Stimulated activated CD4-positive, alpha-beta T cell treated with anti-CD3 and anti-CD28 coated beads, TNF-alpha, amount 100 ng/mL, for 48 hours (primary cell): ENCODE measurements at regions not wholly inside any gene's neighbourhood (a gene's known extent, or its start where the extent isn't known, plus 50 kb on each side); places are given as distances from the start of the nearest gene placed in this dataset.

ENCODE experiments used
- DNase-seq, 3 donors: peaks; one replicate each; pipeline ENCODE4 v3.0.0-alpha.2; 2020; ENCODE audit warnings: low read depth in 3 of 3

DNA sequence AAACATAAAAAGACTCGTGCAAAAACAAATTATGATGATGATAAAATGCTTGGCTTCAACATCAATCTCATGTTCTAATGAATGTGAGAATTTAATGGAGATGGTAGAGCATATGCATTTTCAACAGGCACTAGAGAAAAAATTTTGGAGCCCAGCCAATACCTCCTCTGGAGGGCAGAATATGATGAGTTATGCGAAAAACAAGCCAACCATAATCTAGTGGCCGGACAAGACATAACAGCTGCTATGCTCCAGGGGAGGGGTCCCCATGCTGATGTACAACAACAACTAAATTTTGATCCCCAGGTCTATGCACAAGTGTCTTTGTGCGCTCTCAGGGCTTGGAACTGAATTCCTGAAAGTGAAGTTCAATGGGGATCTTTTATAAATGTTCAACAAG lies 1197.5 kb downstream of the LRFN5 start:
- DNase-seq = no peak

- no peak for DNase-seq
These were observed 1195.7 kb downstream of the LRFN5 start for GRCh38 chr14:42802346-42802745.

GRCh38 chr14:42792166-42792565 lies 1185.5 kb downstream of the LRFN5 start:
- DNase-seq = no peak

DNA sequence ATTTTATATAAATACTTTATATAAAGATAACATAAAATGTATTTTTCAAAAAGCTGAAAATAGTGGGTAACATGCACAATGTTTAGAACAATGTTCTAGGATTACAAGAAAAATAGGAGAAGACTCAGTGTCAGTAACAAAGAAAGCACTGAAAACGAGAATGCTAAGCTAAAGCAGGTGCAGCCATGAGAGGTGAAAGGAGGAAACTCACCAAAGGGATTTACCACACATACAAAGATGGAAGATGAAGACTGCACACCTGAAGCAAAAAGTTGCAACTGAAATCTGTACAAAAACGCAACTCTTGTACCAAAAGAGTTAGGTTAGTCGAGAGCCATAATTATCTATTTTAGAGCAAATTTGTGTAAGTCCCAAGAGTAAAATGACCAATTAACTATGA lies 1176.1 kb downstream of the LRFN5 start:
- DNase-seq = no peak

- DNase-seq = no peak
These were observed 1172.3 kb downstream of the LRFN5 start for GRCh38 chr14:42778984-42779383.

- DNase-seq = no peak
These were observed 1144.1 kb downstream of the LRFN5 start for GRCh38 chr14:42750771-42751170.

DNA sequence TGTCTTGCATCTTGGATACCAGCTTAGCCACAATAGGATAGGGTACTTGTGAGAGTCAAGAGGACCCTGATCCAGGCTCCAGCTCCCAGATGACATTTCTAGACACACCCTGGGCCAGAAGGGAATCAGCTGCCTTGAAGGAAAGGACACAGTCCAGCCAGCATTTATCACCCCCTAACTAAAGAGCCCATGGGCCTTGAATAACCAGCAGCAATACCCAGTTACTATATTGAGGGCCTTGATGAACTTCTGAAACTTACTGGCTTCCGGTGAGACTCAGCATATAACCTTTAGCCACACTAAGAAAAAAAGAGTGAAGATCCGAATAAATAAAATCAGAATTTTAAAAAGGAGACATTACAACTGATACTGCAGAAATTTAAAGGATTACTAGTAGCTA lies 1135.4 kb downstream of the LRFN5 start:
- DNase-seq = no peak

- DNase-seq = no peak
These were observed 1129.7 kb downstream of the LRFN5 start for GRCh38 chr14:42736408-42736807.

- no peak for DNase-seq
These were observed 1127.4 kb downstream of the LRFN5 start for GRCh38 chr14:42734041-42734440.

DNA sequence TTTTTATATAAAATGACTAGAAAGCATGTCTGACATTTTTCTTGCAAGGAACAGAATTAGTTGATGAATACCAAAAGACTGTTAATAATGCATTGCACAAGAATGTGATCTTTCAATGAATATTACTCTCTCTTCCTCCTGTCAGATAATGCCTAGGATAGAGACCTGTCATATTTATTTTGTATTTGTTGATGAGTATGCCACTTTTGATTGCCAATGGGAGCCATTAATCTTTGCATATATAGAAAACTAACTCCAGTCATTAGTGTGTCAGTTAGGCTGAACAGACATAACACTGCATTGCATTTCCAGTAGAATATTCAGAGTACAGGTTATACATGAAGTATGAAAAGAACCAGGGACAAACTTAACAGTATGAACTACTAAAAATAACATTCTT lies 1125.3 kb downstream of the LRFN5 start:
- no peak for DNase-seq

DNA sequence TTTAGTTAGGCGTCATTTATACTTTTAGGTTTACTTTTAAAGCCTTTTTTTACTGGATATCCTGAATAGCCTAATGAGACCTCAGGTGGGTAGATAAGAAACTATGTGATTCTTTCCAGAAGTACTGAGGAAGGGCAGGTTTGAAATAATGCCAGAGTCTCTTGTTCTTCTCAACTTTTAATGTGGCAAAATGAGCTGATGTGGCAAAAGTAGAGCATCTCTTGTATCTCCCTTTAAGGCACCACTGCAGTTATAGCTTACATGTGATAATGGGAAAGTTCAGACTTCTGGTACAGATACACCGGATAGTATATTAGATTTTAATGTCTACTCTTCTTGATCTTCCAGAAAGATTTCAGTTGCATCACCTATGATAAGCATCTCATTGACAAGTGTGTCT lies 1124.8 kb downstream of the LRFN5 start:
- no peak for DNase-seq

GRCh38 chr14:42729681-42730080 lies 1123.0 kb downstream of the LRFN5 start:
- DNase-seq = no peak

DNA sequence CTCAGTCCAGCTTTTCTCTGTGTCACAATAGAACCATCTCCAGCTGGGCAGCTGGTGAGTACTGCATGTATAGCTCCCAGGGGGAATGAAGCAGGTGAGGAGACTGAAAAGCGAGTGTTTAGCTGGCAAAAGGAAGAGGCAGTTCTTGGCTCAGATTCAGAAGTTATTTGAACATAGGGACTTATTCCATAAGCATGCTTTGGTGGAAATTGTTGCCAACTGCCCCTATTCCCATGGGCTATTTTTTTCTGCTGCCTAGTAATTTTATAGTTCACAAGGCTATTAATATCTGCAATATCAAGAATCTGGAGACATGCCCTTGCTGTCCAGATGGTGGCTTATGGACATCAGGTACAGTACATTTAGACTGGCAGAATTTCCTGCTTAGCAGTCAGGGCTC lies 1112.7 kb downstream of the LRFN5 start:
- no peak for DNase-seq

DNA sequence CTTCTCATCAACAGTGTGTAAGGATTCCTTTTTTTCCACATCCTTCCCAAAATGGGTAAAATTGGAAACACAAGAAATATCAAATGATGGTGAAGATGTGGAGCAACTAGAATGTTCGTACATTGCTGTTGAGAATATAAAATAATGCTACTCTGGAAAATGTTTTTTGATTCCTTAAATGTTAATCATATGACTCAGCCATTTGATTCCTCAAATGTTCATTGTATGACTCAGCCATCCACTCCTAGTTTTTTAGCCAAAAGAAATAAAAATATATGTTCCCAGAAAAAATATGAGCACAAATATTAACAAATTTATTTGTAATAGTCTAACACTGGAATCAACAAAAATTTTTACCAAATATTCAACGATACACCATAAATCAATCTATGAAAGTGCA lies 1108.6 kb downstream of the LRFN5 start:
- DNase-seq = no peak

- DNase-seq = no peak
These were observed 1103.4 kb downstream of the LRFN5 start for GRCh38 chr14:42710071-42710470.

DNA sequence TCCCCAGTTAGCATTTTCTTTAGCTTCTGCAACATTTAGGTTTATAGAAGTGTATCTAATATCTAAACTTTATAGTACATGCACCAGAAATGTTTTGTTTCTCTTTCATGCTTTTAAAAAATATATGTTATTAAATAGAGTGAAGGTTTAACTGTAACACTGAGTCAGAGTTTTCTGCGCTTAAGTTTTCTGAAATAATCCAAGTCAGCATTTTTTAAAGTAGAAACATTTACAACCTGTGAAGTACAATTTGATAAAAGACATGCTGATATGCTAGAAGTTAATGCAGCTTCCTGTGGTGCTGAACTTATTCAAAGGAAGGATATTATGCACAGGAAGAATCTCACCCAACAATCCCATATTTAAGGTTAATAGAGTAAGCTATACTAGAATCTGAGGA lies 1096.8 kb downstream of the LRFN5 start:
- no peak for DNase-seq

GRCh38 chr14:42687421-42687820 lies 1080.7 kb downstream of the LRFN5 start:
- no peak for DNase-seq

DNA sequence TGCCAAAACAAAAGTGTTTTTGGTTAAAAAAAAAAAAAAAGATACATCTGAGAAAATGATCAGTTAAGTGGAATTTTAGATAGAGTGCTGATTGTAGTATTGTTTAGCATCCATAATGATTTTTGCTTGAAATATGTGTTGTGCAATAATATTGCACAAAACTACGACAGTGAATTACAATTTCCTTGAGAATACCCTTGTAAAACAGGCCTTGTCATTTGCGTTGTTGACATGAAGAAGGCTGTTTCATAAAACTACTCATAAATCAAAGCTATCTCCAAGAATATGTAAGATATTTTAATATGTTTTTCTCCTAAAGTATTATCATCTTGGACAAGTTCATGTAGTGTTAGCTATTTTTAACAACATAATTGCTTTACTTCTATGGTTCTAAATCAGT lies 1077.0 kb downstream of the LRFN5 start:
- no peak for DNase-seq

GRCh38 chr14:42676636-42677035 lies 1070.0 kb downstream of the LRFN5 start:
- no peak for DNase-seq

- DNase-seq = no peak
These were observed 1067.3 kb downstream of the LRFN5 start for GRCh38 chr14:42673963-42674362.

DNA sequence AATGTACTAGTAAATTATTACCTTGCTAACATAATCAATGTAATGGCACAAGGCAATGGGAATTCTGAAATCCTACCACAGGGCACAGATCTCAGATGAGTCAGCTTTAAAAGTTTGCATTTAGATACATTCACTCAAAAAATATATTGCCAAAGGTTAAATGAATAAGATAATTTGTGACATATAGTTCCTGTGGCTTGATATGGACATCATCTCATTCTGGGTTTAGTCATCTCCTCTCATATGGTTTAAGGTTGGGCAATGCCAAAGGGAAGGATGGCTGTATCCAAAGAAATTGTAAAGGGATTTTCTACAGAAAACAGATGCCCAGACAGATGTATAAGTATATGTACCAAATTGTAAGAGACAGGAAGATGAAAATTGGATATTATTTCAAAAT lies 1065.0 kb downstream of the LRFN5 start:
- DNase-seq = no peak

DNA sequence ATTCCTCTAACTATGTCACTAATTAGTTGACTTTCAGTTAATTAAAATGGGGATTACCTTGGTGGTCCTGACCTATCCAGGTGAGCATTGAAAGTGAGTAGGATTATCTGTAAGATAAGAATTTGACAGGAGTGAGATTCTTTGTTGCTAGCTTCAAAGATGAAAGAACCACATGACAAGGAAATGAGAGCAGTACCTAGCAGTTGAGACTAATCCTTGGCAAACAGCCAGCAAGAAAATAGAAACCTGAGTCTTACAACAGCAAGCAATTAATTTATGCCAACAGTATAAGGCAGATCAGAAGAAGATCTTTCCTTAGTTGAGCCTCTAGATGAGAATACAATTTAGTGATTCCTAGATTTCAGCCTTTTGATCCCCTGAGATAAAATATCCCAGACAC lies 1058.4 kb downstream of the LRFN5 start:
- no peak for DNase-seq

GRCh38 chr14:42664190-42664589 lies 1057.5 kb downstream of the LRFN5 start:
- no peak for DNase-seq

DNA sequence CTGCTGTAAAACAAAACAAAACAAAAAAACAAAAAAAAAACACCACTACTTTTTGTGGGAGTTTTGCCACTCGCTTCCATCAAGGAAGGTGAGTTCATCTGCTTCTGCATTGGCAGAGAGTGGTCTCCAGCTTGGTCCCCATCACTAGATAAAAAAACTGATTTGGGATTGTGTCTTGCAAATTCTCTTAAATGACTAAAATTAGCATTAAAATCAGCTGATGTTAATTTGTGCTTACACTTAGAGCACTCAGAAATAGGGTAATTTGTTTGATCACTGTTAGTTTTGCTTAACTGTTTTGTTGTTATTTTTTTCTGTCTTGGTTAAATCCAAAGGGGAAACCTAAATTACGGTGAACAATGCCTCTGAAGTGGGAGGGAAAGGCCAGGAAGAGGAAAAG lies 1048.0 kb downstream of the LRFN5 start:
- DNase-seq = no peak

DNA sequence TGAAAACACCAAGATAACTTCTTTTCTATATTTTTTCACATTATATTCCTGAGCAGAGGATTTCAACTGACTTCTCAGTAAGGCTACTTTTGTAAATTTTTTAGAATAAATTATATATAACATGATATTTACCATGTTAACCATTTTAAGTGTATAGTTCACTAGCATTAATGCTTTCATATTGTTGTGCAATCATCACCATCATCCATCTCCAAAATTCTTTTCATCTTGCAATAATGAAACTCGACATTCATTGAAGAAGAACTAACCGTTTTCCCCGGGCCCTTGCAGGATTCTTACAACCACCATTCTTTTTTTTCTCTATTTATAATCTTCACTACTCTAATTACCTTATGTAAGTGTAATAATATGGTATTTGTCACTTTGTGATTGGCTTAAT lies 1036.1 kb downstream of the LRFN5 start:
- DNase-seq = no peak
